ENCODE measurements at regions not wholly inside any gene's neighbourhood (a gene's known extent, or its start where the extent isn't known, plus 50 kb on each side); places are given as distances from the start of the nearest gene placed in this dataset.

- H3K9ac ChIP-seq: no peak overlapping the region
- H2AFZ ChIP-seq (ENCODE audit: low read depth): no peak overlapping the region
- H3K9me3 ChIP-seq: no peaks in the 10 kb centered on the region
- ChIA-PET POLR2A (no interaction called here), CTCF (interaction anchor here (2.0 kb wide), 1 partner anchor 73 kb away, joined by 5 read pairs; no protein-coding TSS in a partner anchor)
- no peaks in the 10 kb centered on the region for H4K20me1 ChIP-seq (ENCODE audit: insufficient read depth)
- no peak overlapping the region for H3K4me2 ChIP-seq
- no peaks in the 10 kb centered on the region for H3K9me2 ChIP-seq
- no peak for TF ChIP-seq RCOR1 (IDR thresholded peaks at IDR 0.05; ENCODE audit: low read length)
- TF ChIP-seq RXRA (IDR thresholded peaks at IDR 0.05; ENCODE audit: borderline replicate concordance, low read depth): no peak
- no peak for TF ChIP-seq PBX3 (IDR thresholded peaks at IDR 0.05)
- no peak for TF ChIP-seq NRF1 (IDR thresholded peaks at IDR 0.05; ENCODE audit: low read depth, low read length)
- TF ChIP-seq ELF1 (IDR thresholded peaks at IDR 0.05): no peak
- no peak for TF ChIP-seq JUND (IDR thresholded peaks at IDR 0.05)
- TF ChIP-seq SIN3A (IDR thresholded peaks at IDR 0.05; ENCODE audit: borderline replicate concordance, low read depth, low read length): no peak
- TF ChIP-seq POLR2AphosphoS5 (IDR thresholded peaks at IDR 0.05; ENCODE audit: low read depth, low read length): no peak
- no peak for TF ChIP-seq MAX (IDR thresholded peaks at IDR 0.05; ENCODE audit: low read depth)
- TF ChIP-seq FOSL2 (IDR thresholded peaks at IDR 0.05; ENCODE audit: borderline replicate concordance, low read depth): no peak
- no peak for TF ChIP-seq GATA2 (CRISPR knock-in tag; IDR thresholded peaks at IDR 0.05)
- no peak for TF ChIP-seq REST (IDR thresholded peaks at IDR 0.05; ENCODE audit: low read depth, low read length)
- TF ChIP-seq TAF1 (IDR thresholded peaks at IDR 0.05; ENCODE audit: borderline replicate concordance, low read depth, low read length): no peak
- no peak for TF ChIP-seq USF2 (IDR thresholded peaks at IDR 0.05; ENCODE audit: borderline replicate concordance, low read depth, low read length)
- no peak for TF ChIP-seq CHD2 (IDR thresholded peaks at IDR 0.05; ENCODE audit: low read length, partially characterized antibody)
- TF ChIP-seq MXI1 (IDR thresholded peaks at IDR 0.05; ENCODE audit: low read depth, low read length): no peak
- no peak for TF ChIP-seq MEF2A (IDR thresholded peaks at IDR 0.05; ENCODE audit: borderline replicate concordance, low read depth)
- TF ChIP-seq USF1 (IDR thresholded peaks at IDR 0.05; ENCODE audit: borderline replicate concordance, low read depth): no peak
- TF ChIP-seq FOXJ3 (CRISPR knock-in tag; IDR thresholded peaks at IDR 0.05): no peak
- no peak for TF ChIP-seq ZBTB33 (IDR thresholded peaks at IDR 0.05; ENCODE audit: borderline replicate concordance, low read depth)
- H3K36me3 ChIP-seq (replicated peaks in 1 of 2; ENCODE audit: control insufficient read depth in 1 of 2, insufficient read depth in 2 of 2, low read length in 1 of 2): no peaks in the 10 kb centered on the region
- H3F3A ChIP-seq (replicated peaks; ENCODE audit: insufficient read depth): no peaks in the 10 kb centered on the region
- peaks cover 0 to 3% of the 10 kb centered on the region in 2 experiments; a peak in 1 of 4 replicates for H3K4me1 ChIP-seq (ENCODE audit: control insufficient read depth in 1 of 2, insufficient read depth in 2 of 2, low read depth in 1 of 2, low read length in 1 of 2)
- H3K4me3 ChIP-seq (ENCODE audit: low read depth in 2 of 2, low read length in 1 of 2): no peak overlapping the region
- no peaks in the 10 kb centered on the region for H3K79me2 ChIP-seq (ENCODE audit: insufficient read depth)
- H3K27ac ChIP-seq (ENCODE audit: low read depth in 2 of 2, low read length in 1 of 2): no peak overlapping the region
- WGBS (ENCODE audit: low lambda C conversion rate): 91% methylated on average over 7 of the region's 8 CpGs
- no peak for DNase-seq
- no peaks in the 10 kb centered on the region for H3K27me3 ChIP-seq (ENCODE audit: insufficient read depth)
Observed at GRCh38 chr1:223017291-223017690, 125.8 kb downstream of the TLR5 start.
